ENCODE measurements at regions not wholly inside any gene's neighbourhood (a gene's known extent, or its start where the extent isn't known, plus 50 kb on each side); places are given as distances from the start of the nearest gene placed in this dataset.
"Not testable (repeated sequence)": the region's sequence is repeated elsewhere in the genome, so short reads cannot be mapped to it uniquely, and the experiment has no call there.

GRCh38 chr2:163934131-163934530, 198.3 kb upstream of the FIGN start:
- DNase-seq, result no peak

DNA sequence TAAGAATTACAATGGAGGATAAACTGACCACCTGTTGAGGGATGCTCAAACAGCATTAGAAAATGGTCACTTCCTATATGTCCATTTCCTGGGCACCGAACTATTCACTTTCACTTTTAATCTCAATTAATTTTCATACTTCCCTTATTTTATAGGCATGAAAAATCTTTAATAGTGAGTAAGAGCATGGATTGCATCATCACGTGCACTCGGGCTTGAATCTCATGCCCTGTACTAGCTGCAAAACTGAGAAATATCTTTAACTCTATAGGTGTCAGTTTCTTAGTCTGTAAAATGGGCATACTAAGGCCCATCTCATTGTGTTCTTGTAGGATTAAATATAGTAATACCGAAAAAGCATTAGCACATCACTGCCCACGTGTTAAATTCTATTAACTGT, 183.9 kb upstream of the FIGN start:
- DNase-seq, result no peak

- not testable (repeated sequence) for DNase-seq
Measured at GRCh38 chr2:163914486-163914885, 178.7 kb upstream of the FIGN start.

DNA sequence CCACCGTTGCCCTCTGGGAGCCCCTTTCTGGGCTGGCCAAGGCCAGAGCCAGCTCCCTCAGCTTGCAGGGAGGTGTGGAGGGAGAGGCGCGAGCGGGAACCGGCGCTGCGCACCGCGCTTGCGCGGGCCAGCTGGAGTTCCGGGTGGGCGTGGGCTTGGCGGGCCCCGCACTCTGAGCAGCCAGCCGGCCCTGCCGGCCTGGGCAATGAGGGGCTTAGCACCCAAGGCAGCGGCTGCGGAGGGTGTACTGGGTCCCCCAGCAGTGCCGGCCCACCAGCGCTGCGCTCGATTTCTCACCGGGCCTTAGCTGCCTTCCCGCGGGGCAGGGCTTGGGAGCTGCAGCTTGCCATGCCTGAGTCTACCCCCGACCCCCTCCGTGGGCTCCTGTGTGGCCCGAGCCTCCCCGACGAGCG, 177.7 kb upstream of the FIGN start:
- not testable (repeated sequence) for DNase-seq

- no peak for DNase-seq
Measured at GRCh38 chr2:163909411-163910080, 173.7 kb upstream of the FIGN start.

DNA sequence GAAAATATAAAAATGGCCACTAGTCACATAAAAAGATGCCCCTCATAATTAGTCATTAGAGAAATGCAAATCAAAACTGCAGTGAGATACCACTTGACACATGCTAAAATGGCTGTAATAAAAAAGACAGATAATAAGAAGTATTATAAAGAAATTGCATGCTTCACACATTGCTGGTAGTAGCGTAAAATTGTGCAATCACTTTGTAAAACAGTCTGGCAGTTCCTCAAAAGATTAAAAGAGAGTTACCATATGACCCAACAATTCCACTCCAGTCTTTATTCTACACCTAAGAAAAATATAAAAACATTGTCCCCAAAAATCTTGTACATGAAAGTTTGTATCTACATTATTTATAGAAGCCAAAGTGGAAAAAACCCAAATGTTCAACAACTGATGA, 170.6 kb upstream of the FIGN start:
- no peak for DNase-seq

- DNase-seq, result no peak
Measured at GRCh38 chr2:163897799-163898198, 162.0 kb upstream of the FIGN start.

DNA sequence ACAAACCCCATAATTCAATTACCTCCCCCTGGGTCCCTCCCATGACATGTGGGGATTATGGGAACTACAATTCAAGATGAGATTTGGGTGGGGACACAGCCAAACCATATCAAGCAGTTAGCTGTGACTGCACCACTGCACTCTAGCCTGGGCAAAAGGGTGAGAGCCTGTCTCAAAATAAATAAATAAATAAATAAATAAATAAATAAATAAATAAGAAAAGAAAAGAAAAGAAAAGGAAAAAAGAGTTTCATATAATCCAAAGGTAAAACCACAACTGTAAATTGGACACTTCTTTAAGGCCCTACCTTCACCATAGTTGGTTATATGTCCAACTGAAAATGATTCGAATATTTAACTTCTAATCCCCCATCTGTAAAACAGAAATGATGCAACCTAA, 157.6 kb upstream of the FIGN start:
- not testable (repeated sequence) for DNase-seq

GRCh38 chr2:163888591-163888990, 152.8 kb upstream of the FIGN start:
- DNase-seq, result no peak

DNA sequence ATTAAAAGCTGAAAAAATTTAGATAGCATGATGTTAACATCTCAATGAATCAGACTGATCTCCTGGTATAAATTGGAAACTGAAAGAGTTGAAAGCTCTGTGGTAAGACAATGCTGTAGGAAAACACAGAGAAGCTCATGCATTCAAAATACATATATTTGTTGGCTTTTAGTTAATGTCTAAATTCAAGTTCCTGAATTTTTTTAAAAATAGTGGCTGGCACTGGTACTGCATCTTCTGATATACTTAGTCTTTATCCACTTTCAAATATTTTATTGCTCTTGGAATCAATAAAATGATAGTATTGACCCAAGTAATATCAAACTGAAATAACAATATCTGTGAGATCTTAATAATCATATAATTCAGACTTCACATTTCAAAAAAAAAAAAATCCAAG, 151.4 kb upstream of the FIGN start:
- DNase-seq, result no peak

DNA sequence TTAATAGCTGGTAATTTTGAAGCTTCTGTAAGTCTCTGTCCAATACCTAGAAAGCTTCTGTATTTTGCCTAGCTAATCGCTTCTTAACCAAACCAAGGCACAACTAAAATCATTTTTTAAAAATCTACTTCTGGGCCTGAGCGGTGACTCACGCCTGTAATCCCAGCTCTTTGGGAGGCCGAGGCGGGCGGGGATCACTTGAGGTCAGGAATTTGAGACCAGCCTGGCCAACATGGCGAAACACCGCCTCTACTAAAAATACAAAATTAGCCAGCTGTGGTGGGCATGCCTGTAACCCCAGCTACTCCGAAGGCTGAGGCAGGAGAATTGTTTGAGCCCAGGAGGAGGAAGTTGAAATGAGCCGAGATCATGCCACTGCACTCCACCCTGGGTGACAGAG, 148.6 kb upstream of the FIGN start:
- no peak for DNase-seq

- DNase-seq, result peak; percentile 11
Measured at GRCh38 chr2:163878718-163879117, 142.9 kb upstream of the FIGN start.

DNA sequence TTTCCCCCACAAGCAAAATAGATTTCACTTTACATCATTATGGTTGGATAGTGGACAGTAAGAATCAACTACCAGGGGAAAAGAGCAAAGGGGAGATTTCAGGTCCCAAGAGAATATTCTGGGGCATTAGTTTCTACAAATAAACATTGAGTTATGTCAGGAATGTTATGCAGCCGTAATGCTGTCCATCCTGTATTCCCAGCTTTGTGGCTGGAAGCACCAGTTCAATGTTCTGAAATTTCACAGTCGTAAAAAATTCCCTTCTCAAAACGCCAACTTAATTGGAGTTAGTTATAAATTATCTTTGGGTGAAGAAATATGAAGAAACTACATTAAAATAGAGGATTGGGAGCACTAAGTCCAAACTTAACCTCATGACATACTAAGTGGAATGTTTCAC, 141.5 kb upstream of the FIGN start:
- no peak for DNase-seq

DNA sequence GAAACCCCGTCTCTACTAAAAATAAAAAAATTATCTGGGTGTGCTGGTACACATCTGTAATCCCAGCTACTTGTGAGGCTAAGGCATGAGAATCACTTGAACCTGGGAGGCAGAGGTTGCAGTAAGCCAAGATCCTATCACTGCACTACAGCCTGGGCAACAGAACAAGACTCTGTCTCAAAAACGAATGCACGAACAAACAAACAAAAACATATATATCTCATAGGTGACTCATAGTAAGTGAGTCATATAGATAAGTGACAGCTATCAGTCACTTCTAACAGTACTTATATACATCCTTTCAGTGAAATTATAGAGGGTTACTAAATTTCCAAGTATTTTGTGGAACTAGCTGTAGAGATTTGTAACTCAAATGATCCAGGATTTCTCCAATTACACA, 127.3 kb upstream of the FIGN start:
- DNase-seq, result no peak

DNA sequence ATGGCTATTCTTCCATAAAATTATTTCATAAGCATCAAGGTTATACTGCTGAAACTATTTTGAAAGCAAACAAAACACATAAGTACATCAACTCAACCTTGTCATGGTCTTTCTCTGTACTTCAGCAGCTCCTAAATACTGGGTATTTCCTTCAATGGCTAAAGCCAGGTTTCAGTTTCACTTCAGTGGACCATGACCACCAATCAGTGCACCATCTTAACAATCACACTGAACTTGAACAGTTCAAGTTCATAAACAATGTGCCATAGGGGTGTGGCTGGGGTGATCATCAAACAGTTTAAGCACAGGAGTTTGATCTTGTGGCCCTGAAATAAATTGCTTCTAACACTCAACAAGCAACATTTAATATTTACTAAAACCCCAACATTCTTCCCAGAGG, 124.1 kb upstream of the FIGN start:
- no peak for DNase-seq

GRCh38 chr2:163856941-163857340, 121.1 kb upstream of the FIGN start:
- no peak for DNase-seq

GRCh38 chr2:163852616-163853015, 116.8 kb upstream of the FIGN start:
- DNase-seq, result no peak

GRCh38 chr2:163849756-163850435, 114.1 kb upstream of the FIGN start:
- no peak for DNase-seq

GRCh38 chr2:163838890-163839289, 103.1 kb upstream of the FIGN start:
- no peak for DNase-seq

- no peak for DNase-seq
Measured at GRCh38 chr2:163836167-163836566, 100.4 kb upstream of the FIGN start.

GRCh38 chr2:163834841-163835240, 99.0 kb upstream of the FIGN start:
- DNase-seq, result no peak

DNA sequence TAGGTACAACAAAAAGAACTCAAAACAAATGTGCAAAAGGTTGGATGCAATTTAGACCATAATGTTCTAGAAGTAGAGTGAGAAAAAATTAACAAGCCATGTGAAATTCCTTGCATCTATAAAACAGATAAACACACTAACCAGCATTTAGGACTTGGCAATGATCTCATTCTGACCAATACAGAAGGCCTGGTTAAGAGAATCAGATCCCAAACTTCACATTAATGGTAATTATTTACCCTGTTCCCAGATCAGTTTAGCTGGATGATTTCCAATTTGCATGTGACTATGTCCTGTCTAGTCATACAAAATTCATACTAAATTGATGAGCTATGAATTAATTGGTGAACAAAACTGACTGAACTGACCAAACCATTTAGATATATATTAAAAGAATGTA, 98.4 kb upstream of the FIGN start:
- DNase-seq, result no peak

GRCh38 chr2:163828771-163829170, 93.0 kb upstream of the FIGN start:
- DNase-seq, result no peak

DNA sequence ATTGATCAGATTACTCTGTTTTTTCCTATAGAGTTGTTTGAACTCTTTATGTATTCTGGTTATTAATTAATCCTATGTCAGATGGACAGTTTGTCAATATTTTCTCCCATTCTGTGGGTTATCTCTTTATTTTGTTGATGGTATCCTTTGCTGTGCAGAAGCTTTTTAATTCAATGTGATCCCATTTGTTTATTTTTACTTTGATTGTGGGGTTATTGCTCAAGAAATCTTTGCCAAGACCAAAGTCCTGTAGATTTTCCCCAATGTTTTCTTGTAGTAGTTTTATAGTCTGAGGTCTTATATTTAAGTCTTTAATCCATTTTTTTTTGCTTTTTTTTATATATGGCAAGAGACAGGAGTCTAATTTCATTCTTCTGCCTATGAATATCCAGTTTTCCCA, 86.2 kb upstream of the FIGN start:
- no peak for DNase-seq

DNA sequence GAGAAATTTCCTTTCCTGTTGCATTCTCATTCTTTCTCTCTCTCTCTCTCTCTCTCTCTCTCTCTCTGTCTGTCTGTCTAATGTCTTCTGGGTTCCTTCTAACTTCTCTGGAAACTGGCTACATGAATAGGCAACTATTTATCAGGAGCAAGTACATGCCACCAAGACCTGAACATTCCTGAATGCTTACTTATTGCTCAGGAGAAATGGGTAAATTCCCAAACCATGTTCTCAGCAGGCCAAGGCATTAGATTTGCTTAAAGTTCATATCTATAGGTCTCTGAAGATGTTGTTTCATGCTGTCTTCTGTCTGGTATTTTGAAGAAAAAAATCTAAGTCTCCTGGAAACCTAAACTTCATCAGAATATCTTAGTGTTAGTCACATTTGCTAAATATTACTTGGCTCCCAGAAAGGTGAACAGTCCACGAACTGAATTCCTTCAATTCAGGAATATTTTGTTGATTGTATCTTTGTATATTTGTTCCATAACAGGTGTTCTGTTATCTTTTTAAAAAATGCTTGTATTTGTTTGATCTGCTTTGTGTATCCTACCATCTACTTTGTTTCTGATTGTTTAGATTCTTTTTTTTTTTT, 77.2 kb upstream of the FIGN start:
- DNase-seq, result no peak
